GM21360 (cell line): ENCODE measurements at regions not wholly inside any gene's neighbourhood (a gene's known extent, or its start where the extent isn't known, plus 50 kb on each side); places are given as distances from the start of the nearest gene placed in this dataset.
A peak's percentile ranks its signal among the peaks of the same experiment; 100 is the strongest.

Experiments
- ATAC-seq: cut with Tn5 transposase; IDR thresholded peaks from one replicate; pipeline ENCODE4 v1.9.1; 2021; ENCODE audit warnings: mild to moderate bottlenecking, moderate library complexity; ENCODE audit not compliant: unreplicated experiment

DNA sequence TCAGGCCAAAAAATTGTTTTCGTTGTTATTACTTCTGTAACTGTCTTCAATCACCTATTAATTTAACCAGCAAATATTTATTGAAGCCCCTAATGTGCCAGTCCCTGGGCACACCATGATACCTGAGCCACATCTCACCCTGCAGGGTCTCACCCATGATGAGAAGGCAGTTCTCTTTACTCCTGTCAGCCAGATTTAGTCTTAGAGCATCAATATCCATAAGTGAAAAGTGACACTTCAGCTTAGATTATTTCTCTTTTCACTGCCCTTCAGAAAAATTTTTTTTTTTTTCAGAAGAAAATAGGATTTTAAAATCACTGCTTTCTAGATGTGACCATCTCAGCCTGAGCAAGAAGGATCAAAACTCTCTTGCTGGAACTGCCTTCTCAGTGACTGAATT lies 258.6 kb upstream of the NFE2L3 start:
- no peak for ATAC-seq

DNA sequence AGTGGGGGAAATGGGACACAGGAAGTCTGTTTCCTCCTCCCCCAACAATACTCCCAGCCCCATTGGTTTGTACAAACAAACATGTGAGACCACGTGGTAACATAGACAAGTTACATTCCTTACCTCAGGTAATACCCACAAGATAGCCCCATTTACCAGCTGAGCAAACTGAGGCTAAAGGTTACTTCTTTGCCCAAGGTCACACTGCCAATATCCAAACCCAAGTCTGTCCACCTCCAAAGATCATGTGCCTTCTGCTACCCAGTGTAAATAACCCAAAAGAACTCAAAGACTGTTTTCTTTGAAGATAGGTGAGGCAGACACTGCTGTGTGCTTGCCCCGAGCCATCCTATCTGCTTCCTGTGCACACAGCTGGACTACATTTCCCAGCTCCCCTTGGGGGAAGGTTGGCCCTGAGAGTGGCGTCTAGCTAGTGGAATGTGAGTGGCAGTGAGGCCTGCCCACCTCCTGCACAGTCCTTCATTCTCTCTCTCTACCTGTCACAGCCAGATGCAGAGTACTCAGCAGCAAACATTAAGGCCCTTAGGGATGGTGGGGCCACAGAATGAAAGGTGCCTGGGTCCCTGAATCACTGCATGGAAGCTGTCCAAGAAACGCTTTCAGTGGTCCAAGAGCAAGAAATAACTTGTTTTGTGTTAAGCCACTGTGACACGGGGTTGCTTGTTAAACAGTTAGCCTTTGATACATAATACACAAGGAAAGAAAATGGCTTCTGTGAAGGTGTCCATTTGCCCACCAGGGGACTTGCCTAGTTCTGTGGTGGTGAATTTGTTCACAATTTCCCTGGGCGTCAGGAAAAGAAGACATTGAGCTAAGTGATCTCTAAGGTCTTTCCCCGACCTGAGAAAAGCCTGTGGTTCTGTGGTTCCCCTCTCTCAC lies 257.7 kb upstream of the NFE2L3 start:
- peak; percentile 61 for ATAC-seq

DNA sequence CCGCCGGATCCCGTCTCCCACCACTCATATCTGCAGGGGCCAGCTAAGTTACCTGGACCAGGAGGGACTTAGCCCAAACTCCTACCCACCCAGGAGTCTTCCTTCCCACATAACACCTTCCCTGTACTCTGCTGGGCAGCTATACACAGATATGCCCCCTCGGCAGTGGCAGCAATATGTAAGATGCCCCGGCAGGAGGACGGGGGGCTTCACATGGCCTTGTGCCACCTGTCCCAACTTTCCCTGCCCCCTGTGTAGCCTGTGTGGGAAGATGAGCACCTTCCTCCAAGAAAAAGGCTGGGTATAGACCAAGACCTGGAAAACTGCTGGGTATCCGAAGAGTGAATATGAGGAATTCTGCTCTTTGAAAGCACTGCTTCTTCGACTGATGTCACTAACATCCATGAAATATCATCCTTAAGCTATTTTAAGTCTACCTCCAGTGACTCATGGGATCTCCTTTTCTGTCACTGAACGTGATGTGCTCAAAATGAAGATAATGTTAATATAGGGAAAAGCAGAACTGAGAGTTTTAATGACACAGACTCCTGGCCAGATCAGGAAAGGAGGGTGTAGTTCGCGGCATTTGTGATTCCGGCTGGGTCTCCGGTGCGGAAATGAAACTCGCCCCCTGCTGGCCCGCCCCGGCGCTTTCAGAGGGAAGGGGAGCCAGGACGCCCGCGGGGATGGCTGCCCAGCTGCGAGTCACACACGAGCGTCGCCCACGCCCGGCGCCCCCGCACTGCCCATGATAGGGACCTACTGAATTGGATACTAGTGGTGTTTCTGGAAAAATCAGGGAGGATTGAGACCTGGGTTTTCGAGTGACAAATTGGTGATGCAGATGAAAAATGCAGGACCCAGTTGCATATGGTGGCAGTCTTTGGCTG lies 256.9 kb upstream of the NFE2L3 start:
- peak; percentile 64 for ATAC-seq

DNA sequence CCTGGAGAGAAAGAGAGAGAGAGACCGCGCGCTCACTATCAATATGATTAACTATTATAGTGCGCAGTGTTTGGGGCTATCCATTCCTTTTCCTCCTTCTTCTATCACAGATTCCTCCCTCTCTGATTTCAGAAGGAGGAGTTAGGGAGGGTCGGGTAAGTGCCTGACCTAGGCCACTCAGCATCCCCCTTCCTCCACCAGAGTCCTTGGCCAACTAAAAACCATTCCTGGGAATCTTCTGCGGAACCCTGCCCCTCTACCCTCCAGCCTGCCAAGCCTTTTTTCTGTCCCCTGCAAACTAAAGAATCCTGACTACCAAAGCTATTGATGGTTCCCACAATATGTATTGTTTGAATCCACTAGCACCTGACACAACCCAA lies 256.2 kb upstream of the NFE2L3 start:
- ATAC-seq, result no peak

DNA sequence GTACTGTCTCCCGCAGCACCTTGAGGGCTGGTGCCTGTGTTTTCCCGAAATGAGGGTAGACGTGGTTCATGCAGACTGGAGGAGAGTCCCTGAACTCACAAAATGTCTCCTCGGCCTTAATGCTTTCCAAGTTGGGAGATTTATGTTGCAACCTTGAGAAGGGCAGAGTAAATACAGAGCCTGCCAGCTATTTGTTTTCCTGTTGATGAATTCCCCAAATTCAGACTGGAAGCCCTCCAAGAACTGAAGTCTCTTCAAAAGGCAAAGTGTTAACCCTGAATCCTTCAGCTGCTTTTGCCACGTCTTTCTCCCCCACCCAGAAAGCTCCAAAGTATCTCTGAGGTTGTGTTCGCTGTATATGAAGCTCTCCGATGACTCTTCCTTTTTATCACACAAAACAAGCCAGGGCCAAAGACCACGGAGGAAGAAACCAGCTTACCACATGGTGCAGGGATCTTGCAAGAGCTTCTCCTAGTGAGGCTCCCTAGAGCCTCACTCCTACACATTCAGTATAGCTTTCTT lies 254.7 kb upstream of the NFE2L3 start:
- no peak for ATAC-seq

DNA sequence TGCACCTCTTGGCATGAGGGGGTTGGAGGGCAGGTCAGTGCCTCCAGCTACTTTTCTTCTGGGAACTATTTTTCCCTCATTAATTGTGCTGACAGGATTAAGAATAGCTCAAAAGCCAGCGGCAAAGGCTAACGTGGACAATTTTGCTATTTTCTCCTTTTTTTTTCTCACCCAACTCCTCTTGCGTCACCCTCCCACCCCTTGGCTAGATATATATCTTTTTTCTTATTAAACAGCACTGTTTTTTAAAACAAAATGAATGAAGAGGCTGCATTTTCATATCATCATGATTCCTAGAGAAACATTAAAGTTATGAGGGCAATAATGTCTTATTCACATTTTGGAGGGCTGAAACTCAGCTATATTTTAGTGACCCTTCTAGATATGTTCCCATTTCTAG lies 251.8 kb upstream of the NFE2L3 start:
- no peak for ATAC-seq

DNA sequence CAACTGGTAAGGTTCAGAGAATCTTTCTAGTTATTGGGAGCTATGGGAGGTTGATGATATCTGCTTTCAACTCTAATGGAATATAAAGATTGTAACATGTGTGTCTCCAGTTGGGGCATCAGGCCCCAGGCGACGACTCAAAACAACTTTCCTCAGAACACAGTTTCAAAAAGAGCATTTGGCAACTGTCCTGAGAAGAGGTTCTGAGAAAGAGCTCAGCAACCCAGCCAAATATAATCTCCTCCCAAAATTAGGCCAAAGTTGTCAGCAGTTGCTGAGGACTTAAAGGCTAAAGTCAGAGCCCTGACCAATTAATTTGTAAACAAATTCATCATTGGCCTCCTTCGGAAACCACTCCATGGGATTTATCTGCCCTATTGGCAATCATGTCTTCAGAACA lies 251.1 kb upstream of the NFE2L3 start:
- no peak for ATAC-seq

DNA sequence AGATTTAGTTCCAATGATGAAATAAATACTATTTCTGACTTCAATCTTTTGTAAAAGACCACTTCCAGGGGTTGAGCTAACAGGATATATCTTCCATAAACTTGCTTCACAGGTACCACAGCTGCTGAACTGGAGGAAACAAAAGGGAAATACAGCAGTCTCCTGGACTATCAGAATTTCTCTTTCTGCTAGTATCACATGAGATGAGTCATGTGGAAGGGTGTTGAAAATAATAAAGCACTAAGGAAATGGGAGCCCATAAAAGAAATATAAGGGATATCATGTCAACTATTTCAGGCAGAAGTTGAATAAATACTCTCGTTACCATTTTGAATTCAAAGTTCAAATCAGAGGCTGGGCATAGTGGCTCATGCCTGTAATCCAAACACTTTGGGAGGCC lies 250.3 kb upstream of the NFE2L3 start:
- ATAC-seq, result no peak

DNA sequence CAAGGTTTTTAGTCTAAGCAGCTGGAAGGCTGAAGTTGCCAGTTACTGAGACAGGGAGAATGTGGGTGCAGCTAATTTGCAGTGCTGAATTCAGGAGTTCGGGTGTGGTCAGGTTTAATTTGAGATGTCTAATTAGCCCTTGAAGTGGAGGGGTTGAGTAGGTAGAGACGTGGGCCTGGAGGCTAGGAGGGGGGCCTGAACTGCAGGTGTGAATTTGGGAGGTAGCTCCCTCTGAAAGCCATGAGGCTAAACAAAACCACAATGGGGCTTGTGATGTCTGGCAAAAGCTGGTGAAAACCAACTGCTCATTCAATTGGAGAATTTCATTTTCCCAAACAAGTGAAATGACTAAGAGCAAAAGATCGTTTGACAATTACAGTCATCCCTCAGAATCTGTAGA lies 246.0 kb upstream of the NFE2L3 start:
- no peak for ATAC-seq

DNA sequence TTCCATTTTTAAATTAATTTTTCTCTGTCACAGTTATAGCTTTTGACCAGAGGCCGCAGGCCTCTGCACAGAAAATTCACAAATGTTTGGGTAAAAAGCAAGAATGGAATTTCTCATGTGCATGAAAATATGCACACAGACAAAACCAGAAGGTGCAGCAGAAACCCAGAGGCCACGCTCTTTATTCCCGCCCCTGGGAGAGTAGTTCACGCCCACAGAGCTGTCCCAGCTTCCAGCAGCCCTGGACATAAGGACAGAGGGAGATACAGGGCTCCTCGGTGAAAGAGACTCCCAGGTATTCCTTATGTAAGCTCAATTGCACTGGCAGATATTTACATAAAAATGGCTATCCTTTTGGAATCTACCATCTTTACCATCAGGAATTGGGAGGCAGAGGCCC lies 245.2 kb upstream of the NFE2L3 start:
- ATAC-seq, result no peak

DNA sequence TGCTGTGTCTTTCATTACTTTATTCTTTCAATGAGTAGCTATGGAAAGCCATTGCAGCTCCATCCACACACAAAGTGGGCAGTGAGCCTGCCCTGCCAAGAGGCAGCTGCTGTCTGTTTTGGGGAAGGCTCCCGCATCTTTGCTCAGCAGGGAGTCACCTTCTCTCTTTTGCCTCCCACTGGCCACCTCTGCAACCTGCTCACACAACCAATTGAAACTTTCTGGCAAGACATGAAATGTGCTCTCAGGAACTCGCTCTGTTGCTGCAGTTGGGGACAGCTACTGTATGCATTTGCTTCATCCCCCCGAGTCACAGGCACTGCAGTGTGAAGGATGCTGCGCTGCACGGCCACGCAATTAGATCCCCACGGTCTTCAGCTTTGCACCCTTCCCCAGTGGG lies 244.8 kb upstream of the NFE2L3 start:
- ATAC-seq, result no peak

DNA sequence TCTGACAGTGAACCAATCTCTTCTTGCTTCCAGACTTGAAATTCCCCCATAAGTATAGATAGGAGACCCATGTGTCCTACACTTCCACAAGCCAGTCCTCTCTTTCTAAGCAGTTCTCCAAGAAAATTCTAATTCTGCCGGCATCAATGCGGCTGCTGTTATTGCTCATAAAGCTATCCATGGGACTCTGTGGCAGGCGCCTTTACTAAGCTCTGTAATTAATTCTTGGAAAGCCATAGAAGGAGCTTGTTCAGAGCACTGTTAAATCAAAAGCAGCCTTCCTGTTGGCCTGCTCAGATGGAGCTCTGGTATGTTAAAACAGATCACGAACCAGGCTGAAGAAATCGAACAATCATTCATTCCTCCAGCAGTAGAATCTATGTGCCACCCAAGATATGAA lies 244.3 kb upstream of the NFE2L3 start:
- ATAC-seq, result no peak

DNA sequence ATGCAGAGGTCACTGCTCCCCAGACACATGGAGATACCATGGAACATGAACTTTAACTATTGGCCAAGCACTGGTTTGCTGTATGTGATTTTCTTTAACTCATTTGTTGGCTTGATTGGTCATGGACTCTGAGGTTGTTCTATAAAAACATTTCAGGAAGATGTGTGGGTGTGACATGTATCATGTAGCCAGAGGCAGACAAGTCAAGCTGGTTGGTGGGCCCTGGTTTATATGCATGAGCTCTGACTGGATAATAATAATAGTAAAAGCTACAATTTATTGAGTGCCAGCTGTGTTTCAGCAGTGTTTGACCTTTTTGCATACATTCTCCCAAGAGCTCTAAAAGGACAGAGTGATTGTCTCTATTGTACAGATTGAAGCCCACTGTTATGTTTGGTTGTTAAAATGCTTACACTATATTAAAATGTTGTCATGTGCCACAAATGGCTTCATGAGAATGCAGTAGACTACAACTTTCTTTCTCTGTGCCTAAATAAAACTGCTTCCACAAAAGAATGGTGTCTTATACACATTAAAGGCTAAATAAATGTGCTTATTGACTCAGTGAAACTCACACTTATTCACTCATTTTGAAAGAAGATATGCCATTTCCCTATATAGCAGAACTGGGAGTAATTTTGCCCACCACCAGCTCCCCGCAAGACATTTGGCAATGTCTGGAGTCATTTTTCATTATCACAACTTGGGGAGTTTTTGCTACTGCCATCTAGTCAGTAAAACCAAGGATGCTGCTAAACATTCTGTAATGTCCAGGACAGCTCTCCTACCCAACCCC lies 243.6 kb upstream of the NFE2L3 start:
- no peak for ATAC-seq

DNA sequence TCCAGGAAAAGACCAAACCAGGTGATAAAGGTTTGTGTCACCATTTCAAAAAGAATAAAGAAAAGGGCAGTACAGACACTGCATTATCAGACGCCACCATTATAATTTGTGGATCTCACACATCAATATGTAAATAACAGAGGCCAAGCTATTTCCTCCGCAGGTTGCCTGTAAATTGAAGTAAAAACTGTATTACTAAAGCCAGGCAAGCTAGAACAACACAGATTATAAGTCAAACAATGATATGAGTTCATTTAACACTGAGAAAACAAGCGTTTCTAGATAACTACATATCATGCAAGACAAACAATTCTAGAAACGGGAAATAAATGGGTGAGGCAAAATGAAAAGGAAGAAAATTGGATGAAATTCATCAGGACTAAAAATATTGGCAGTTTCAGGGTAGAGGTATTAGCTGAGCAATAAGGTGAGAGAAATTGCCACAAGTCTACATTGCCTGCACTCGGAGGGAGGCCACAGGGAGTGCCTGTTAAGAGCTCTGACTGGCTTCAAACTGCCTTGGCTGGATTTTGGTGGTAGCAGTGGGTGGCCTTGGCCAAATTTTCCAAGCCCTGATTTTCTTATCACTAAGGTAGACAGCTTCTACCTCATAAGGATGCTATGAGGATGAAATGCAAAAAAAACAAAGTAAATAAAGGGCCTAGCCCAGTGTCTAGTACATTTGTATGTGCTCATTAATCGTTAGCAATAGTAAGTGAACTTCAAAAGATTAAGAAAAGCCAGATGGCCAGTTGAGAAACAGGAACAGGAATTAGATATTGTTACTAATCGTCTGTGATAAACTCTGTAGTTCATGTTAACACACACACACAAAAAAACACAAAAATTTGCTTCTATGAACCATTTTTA lies 240.0 kb upstream of the NFE2L3 start:
- ATAC-seq, result no peak

DNA sequence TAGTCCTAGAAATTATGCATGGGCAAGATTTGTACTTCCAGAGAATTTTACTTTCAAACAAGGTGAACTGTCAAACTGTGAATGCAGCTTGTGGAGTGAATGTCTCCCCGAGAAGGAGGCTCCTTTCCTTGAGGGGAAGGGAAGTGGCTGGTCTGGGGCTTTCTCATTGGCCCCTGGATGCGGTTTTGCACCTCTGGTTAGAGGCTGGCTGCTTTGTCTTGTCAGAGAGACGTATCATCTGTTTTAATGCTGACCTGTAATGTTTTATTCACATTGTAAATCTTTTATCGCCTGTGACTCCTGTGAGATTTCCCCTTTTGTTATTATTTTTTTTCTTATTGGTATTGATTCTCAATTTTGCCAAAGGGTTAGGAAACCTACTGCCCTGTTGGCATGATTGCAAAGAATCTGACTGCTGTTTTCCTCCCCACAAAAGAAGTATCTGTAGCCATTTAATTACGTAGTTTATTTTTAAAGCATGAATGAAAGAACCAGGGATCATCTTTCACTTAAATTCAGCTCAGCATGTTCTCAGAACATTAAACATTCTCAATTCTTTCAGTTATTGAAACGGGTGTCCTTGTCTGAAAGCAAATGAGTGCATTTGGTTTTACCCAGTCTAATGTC lies 238.3 kb upstream of the NFE2L3 start:
- ATAC-seq, result no peak

DNA sequence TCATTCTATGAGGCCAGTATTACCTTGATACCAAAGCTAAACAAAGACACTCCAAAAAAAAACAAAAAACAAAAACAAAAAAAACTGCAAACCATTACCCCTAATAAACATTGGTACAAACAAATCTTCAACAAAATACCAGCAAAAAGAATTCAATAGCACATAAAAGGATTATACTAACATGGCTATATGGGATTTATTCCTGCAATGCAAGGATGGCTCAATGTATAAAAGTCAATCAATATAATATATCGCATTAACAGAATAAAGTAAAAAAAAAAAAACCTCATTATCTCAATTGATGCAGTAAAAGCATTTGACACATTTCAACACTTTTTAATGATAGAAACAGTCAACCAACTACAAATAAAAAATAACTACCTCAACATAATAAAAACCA lies 233.3 kb upstream of the NFE2L3 start:
- ATAC-seq, result no peak

DNA sequence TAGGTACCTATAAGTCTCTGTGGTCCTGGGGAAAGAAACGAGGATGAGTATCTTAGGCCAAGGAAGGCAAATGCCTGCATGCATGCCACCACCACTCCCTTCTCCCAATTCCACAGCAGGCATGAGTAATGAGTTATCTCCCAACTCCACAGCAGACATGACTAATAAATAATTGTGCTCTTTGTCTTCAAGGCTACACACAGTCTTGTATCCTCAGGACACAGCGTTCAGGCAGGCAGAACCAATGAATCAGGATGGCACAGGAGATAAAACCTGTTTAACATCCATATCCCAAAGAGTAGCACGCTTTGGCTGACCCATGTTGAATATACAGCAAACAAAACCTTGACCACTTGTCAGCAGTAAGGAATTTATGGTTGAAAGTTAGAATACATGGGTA lies 229.7 kb upstream of the NFE2L3 start:
- ATAC-seq, result no peak

DNA sequence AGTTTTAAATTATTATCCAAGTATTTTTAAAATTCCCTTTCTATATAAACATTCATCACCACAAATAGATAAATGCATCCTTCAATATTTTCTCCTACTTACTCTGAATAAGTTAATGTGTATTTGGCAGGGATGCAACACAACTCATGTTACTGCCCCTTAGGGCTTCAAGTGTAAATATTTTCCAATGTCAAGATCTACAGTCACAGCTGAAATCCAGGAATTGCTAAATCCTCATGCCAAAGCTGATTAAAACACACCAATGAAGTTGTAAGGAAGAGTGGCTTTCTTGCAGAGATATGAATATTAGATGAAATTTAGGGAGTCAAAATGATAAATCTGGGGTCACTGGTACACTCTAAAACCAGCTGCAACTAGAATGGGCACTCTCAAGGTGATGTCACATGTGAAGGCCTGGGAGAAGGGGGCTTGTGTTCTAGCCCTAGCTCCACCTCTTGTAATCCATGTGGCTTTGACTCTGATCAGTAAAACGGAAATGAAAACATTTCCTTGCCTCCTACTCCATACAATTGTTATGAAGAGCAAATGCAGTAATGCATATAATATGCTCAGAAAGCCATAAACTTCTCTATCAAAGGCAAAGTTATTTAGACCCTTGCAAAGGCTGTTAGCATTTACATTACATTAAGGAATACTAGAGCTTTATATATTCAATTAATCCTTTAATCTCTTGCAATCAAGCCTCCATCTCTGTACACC lies 228.1 kb upstream of the NFE2L3 start:
- ATAC-seq, result no peak

DNA sequence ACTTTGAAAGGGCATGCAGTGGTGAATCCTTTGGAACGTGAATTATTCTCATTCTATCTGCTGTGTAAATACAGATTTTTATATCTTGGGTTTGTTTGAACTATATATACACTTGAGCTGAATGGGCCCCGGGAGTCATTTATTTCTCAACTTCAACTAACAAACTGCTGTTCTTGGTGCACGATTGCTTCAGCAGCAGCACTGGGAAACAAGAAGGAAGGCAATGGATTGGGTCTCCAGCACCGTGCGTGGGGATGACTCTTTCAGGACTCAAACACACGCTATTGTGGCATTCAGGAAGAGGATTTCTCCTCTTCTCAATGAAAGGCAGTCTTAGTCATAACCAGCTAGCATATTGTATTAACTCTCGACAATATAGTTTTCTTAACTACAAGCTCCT lies 226.0 kb upstream of the NFE2L3 start:
- ATAC-seq, result no peak
